Ascending aorta (tissue), 2 donors: ENCODE measurements at regions not wholly inside any gene's neighbourhood (a gene's known extent, or its start where the extent isn't known, plus 50 kb on each side); places are given as distances from the start of the nearest gene placed in this dataset.
"Not testable (repeated sequence)": the region's sequence is repeated elsewhere in the genome, so short reads cannot be mapped to it uniquely, and the experiment has no call there.

Source experiments
- DNase-seq, 2 donors: peaks; one replicate each; pipeline ENCODE4 v3.0.0-alpha.2; 2019; ENCODE audit warnings: low spot score in 2 of 2
- H3K27ac ChIP-seq, 2 donors: fragments of 200-600 bp; sonication (generic); one replicate each; pipeline ENCODE4 v1.5.1; 2016 to 2017; ENCODE audit warnings: mild to moderate bottlenecking in 1 of 2
- H3K27me3 ChIP-seq: fragments of 200-600 bp; sonication (generic); one replicate; pipeline ENCODE4 v1.5.1; 2017
- H3K36me3 ChIP-seq, 2 donors: fragments of 200-600 bp; sonication (generic); one replicate each; pipeline ENCODE4 v1.5.1; 2016
- H3K4me1 ChIP-seq, 2 donors: fragments of 200-600 bp; sonication (generic); one replicate each; pipeline ENCODE4 v1.5.1; 2016 to 2017; ENCODE audit warnings: mild to moderate bottlenecking in 1 of 2
- H3K4me3 ChIP-seq, 2 donors: fragments of 200-600 bp; sonication (generic); one replicate each; pipeline ENCODE4 v1.5.1; 2016 to 2017; ENCODE audit warnings: mild to moderate bottlenecking in 1 of 2
- H3K9me3 ChIP-seq, 2 donors: fragments of 200-600 bp; sonication (generic); one replicate each; pipeline ENCODE4 v1.5.1; 2016
- intact Hi-C: fragments of 100-400 bp; cut with DNase I; formaldehyde crosslinking; loops from one replicate; pipeline ENCODE4 v1.15.1; 2023
- TF ChIP-seq, protein P1 (sequence below), 3 experiments: fragments of 200-600 bp in 2 of 3; fragments of 450-650 bp in 1 of 3; sonication (generic) in 2 of 3; IDR thresholded peaks; one replicate each; pipeline ENCODE4 v1.5.1; 2016 to 2019; ENCODE audit warnings: antibody characterized with exemption in 3 of 3, mild to moderate bottlenecking in 1 of 3, moderate library complexity in 1 of 3

DNA sequence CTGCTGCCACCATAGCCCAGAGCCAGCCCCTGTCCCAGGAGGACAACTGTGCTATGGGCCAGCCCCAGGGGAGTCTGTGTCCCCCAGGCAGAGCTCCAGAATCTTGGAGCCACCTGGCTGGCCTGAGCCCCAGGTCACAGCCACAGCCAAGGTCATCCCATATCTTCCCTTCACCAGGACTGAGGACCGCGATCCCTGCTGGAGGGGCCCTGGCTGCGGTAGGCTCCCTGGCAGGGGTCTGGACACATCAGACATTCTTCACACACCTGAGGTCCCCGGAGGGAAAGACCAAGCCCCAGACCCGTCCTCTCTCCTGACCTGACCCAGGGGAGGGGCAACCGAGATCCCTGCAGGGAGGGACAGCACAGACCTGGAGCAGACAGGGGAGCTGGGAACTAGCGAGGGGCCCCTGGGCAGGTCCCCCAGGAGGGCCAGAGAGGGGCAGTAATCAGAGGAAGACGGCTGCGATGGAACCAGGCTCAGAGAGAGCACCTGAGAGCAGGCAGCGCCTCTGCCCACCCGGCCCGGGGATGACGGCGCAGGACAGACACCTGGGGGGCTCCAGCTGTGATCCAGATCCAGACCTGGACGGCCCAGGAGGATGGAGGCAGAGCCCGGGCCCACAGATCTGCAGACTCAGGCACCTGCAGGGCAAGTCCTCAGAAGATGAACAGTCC is 103.2 kb upstream of the EIF5 start:
- H3K27ac ChIP-seq = no peak overlapping the region
- H3K36me3 ChIP-seq = no peaks in the 10 kb centered on the region
- no peaks in the 10 kb centered on the region for H3K9me3 ChIP-seq
- DNase-seq = no peak
- no peak overlapping the region for H3K4me3 ChIP-seq
- TF ChIP-seq, protein P1, sequence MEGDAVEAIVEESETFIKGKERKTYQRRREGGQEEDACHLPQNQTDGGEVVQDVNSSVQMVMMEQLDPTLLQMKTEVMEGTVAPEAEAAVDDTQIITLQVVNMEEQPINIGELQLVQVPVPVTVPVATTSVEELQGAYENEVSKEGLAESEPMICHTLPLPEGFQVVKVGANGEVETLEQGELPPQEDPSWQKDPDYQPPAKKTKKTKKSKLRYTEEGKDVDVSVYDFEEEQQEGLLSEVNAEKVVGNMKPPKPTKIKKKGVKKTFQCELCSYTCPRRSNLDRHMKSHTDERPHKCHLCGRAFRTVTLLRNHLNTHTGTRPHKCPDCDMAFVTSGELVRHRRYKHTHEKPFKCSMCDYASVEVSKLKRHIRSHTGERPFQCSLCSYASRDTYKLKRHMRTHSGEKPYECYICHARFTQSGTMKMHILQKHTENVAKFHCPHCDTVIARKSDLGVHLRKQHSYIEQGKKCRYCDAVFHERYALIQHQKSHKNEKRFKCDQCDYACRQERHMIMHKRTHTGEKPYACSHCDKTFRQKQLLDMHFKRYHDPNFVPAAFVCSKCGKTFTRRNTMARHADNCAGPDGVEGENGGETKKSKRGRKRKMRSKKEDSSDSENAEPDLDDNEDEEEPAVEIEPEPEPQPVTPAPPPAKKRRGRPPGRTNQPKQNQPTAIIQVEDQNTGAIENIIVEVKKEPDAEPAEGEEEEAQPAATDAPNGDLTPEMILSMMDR (IDR thresholded peaks at IDR 0.05) = no peak
- H3K4me1 ChIP-seq = peaks cover 0 to 2% of the 10 kb centered on the region in 2 donors
- intact Hi-C loops = no loop called here
- H3K27me3 ChIP-seq = no peaks in the 10 kb centered on the region

DNA sequence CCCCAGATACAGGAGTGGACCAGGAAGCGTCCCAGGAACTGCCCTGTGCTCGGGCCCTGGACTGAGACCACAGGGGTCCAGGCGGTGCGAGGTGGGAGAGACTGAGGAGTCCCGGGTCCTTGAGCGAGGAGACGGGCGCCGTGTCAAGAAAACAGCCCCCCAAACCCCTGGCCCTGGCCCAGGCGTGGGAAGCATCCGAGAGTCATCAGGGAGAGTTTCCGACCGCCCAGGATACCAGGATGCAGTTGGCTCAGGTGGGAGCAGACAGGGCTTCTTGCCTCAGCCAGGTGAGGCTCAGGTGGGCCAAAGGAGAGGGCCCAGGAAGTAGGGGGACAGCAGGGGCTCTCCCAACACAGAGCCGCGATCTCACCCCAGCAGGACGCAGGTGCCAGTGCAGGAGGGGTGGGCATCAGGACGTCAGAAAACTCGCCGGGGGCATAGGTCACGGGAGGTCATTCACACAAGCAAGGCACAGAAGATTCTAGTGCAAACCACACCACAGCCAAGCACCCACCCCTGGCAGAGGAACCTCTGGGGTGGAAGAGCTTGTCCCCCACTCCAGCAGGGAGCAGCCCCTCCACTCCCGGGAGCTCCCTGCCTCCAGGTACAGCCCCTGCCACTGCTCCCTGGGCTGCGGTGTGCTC is 102.5 kb upstream of the EIF5 start:
- intact Hi-C loops = no loop called here
- H3K4me3 ChIP-seq = no peak overlapping the region
- no peaks in the 10 kb centered on the region for H3K9me3 ChIP-seq
- DNase-seq = no peak
- TF ChIP-seq, protein P1 (IDR thresholded peaks at IDR 0.05) = no peak
- peaks cover 0 to 2% of the 10 kb centered on the region in 2 donors for H3K4me1 ChIP-seq
- no peaks in the 10 kb centered on the region for H3K36me3 ChIP-seq
- H3K27me3 ChIP-seq = no peaks in the 10 kb centered on the region
- H3K27ac ChIP-seq = no peak overlapping the region

DNA sequence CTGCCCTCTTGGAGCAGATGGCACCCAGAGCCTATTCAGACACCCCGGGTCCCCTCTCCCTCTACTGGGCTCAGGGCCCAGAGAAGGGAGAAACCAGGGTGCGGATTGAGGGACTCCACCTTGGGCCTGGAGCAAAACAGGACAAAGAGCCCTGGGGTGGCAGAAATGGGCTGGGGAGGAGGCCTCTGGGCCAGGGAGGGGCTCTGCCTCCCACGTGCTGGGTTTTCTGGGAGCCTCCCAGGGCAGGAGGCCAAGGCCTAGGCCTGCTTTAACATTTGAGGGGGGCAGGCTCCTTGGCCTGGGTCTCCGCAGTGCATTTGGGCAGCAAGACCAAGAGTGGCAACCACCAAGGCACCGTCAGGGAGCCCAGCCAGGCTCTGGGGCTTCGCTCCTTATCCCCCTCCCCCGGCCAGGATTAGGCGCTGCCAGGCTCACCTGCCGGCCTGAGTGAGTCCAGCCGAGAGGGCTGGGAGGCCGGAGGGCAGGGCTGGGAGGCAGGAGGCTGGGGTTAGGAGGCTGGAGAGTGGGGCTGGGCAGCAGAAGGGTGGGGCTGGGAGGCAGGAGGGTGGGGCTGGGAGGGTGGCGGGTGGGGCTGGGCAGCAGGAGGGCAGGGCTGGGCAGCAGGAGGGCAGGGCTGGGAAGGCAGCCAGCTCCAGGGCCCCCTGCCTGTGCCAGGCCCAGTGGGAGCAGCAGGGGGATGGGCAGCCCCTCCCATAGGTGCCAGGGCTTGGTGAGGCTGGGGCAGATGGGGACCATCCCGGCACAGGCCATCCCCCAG is 101.8 kb upstream of the EIF5 start:
- Histone ChIP-seq H3K27me3 (no peaks in the 10 kb centered on the region), H3K9me3 (no peaks in the 10 kb centered on the region), H3K4me1 (peaks cover 0 to 2% of the 10 kb centered on the region in 2 donors), H3K27ac (no peak overlapping the region), H3K36me3 (no peaks in the 10 kb centered on the region), H3K4me3 (no peak overlapping the region)
- intact Hi-C loops = no loop called here
- TF ChIP-seq, protein P1 (IDR thresholded peaks at IDR 0.05) = no peak
- DNase-seq = no peak

DNA sequence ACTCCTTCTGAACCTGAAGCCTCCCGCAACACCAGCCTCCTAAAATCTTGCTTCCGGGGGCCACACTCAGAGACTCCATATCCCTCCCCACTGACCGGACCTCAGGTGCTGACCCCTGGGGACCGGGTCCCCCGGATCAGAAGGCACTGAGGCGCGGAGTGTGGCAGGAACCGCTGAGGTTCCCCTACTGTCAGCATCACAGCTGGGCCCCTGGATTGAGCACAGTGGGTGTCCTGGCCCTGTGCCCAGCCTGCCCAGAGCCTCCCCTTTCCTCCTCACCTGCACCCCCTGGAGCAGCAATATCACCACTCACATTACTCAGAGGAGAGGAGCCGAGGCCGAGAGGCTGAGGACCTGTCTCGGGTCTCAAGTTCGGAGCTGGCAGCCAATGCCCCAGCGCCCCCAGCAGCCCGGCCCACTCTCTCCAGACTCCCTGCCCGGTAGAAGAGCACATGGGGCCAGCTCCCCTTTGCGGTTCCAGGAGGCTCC is 101.2 kb upstream of the EIF5 start:
- intact Hi-C loops = no loop called here
- no peaks in the 10 kb centered on the region for H3K27me3 ChIP-seq
- DNase-seq = no peak
- no peak overlapping the region for H3K27ac ChIP-seq
- H3K9me3 ChIP-seq = no peaks in the 10 kb centered on the region
- peaks cover 0 to 2% of the 10 kb centered on the region in 2 donors for H3K4me1 ChIP-seq
- no peak overlapping the region for H3K4me3 ChIP-seq
- TF ChIP-seq, protein P1 (IDR thresholded peaks at IDR 0.05) = no peak
- H3K36me3 ChIP-seq = no peaks in the 10 kb centered on the region

DNA sequence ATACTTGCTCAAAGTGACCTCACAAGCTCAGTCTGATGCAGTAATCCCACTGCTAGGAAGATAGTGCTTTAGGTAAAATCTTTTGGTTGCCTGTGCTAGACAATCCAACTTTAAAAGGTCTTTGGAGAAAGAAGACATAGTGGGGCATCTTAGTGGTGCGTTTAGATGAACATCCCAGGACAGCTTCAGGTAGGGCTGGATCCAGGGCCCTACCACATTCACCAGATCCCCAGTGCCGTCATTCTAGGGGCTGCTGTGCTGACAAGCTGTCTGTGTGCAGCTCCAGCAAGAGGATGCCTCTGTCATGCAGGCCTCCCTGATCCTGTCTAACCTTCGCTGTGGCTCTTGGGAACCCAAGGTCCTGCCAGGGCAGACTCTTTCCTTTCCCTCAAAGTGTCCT is 100.7 kb upstream of the EIF5 start:
- Histone ChIP-seq H3K27me3 (no peaks in the 10 kb centered on the region), H3K27ac (no peak overlapping the region), H3K4me3 (no peak overlapping the region), H3K4me1 (peaks cover 0 to 2% of the 10 kb centered on the region in 2 donors), H3K9me3 (no peaks in the 10 kb centered on the region), H3K36me3 (no peaks in the 10 kb centered on the region)
- TF ChIP-seq, protein P1 (IDR thresholded peaks at IDR 0.05) = no peak
- intact Hi-C loops = no loop called here
- no peak for DNase-seq

DNA sequence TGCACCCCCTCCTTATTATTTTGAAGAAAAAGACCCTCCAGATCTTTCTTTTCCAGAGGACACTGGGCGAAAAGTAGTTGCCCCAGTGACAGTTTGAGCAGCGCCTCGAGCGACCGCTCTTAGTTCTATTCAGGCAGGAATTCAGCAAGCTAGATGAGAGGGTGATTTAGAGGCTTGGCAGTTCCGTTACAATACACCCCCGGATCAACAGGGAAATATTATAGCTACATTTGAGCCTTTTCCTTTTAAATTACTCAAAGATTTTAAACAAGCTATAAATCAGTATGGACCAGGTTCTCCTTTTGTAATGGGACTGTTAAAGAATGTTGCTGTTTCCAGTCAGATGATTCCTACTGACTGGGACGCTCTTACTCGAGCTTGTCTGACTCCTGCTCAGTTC is 99.2 kb upstream of the EIF5 start:
- H3K27ac ChIP-seq, DNase-seq, H3K4me1 ChIP-seq, H3K36me3 ChIP-seq, H3K4me3 ChIP-seq, intact Hi-C loops, H3K27me3 ChIP-seq: not testable (repeated sequence)
- H3K9me3 ChIP-seq = peaks cover 12 to 14% of the 10 kb centered on the region in 2 donors

DNA sequence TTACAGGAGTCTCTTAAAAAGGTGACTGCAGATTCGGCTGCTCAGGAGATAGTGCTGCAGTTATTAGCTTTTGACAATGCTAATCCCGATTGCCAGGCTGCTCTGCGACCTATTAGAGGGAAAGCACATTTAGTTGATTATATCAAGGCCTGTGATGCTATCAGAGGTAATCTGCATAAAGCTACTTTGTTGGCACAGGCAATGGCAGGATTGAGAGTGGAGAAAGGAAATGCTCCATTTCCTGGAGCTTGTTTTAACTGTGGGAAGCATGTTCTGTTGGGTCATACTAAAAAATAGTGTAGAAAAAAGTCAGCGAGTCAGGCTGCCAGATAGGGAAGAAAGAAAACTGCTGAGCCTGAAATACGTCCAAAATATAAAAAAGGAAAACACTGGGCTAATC is 98.5 kb upstream of the EIF5 start:
- H3K9me3 ChIP-seq = peaks cover 13 to 15% of the 10 kb centered on the region in 2 donors
- H3K27me3 ChIP-seq, H3K4me3 ChIP-seq, H3K4me1 ChIP-seq, DNase-seq, H3K27ac ChIP-seq, H3K36me3 ChIP-seq, intact Hi-C loops: not testable (repeated sequence)
